Esophagus squamous epithelium (tissue), 4 donors: ENCODE measurements at regions not wholly inside any gene's neighbourhood (a gene's known extent, or its start where the extent isn't known, plus 50 kb on each side); places are given as distances from the start of the nearest gene placed in this dataset.
"Not testable (repeated sequence)": the region's sequence is repeated elsewhere in the genome, so short reads cannot be mapped to it uniquely, and the experiment has no call there.

Experiments
- POLR2A ChIP-seq, 4 donors: fragments of 450-650 bp; IDR thresholded peaks; one replicate each; pipeline ENCODE4 v1.6.1; 2017; ENCODE audit warnings: antibody characterized with exemption in 4 of 4, mild to moderate bottlenecking in 4 of 4, moderate library complexity in 3 of 4
- TF ChIP-seq, protein P1 (sequence below), 6 experiments: fragments of 450-650 bp in 4 of 6; fragments of 200-600 bp in 2 of 6; sonication (generic) in 2 of 6; IDR thresholded peaks; one replicate each; pipeline ENCODE4 v1.5.1; 2016 to 2019; ENCODE audit warnings: antibody characterized with exemption in 6 of 6, mild to moderate bottlenecking in 4 of 6, moderate library complexity in 4 of 6

DNA sequence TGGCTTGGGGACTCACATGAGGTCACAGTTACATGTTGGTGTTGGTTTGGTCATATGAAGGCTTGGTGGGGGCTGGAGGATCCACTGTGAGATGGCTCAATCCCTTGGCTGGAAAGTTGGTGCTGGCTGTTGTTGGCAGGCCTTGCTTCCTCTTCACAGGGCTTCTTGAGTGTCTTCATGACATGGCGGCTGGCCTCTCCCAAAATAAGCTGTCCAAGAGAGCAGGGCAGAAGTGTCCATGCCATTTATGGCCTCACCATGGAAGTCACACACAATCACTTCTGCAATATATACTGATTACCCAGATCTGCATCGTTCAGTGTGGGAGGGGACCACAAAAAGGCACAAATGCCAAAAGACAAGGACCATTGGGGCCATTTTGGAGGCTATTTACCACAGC lies 61.4 kb downstream of the FOXD4L1 start:
- TF ChIP-seq POLR2A (IDR thresholded peaks at IDR 0.05) = not testable (repeated sequence)
- TF ChIP-seq, protein P1, sequence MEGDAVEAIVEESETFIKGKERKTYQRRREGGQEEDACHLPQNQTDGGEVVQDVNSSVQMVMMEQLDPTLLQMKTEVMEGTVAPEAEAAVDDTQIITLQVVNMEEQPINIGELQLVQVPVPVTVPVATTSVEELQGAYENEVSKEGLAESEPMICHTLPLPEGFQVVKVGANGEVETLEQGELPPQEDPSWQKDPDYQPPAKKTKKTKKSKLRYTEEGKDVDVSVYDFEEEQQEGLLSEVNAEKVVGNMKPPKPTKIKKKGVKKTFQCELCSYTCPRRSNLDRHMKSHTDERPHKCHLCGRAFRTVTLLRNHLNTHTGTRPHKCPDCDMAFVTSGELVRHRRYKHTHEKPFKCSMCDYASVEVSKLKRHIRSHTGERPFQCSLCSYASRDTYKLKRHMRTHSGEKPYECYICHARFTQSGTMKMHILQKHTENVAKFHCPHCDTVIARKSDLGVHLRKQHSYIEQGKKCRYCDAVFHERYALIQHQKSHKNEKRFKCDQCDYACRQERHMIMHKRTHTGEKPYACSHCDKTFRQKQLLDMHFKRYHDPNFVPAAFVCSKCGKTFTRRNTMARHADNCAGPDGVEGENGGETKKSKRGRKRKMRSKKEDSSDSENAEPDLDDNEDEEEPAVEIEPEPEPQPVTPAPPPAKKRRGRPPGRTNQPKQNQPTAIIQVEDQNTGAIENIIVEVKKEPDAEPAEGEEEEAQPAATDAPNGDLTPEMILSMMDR (IDR thresholded peaks at IDR 0.05) = not testable (repeated sequence)
